Keratinocyte (primary cell): ENCODE measurements at regions not wholly inside any gene's neighbourhood (a gene's known extent, or its start where the extent isn't known, plus 50 kb on each side); places are given as distances from the start of the nearest gene placed in this dataset.

ENCODE experiments used
- DNase-seq: peaks from one replicate; pipeline ENCODE4 v3.0.0-alpha.2; 2011; ENCODE audit warnings: low read depth, missing footprints, low spot score
- FAIRE-seq: peaks from 2 replicates; lab custom pipeline; 2011; peaks lifted over from hg19 to GRCh38; lab: Jason Lieb, UNC
- H2AFZ ChIP-seq: 2 replicates; pipeline ENCODE4 v1.6.0; 2012; ENCODE audit warnings: low read length, control low read depth, inconsistent platforms; ENCODE audit not compliant: control insufficient read depth
- H3K27ac ChIP-seq: 2 replicates; pipeline ENCODE4 v1.5.1; 2011; ENCODE audit warnings: low read length; ENCODE audit not compliant: control insufficient read depth, insufficient read depth
- H3K27me3 ChIP-seq: 3 replicates; pipeline ENCODE4 v1.6.0; 2011; ENCODE audit warnings: low read length; ENCODE audit not compliant: control insufficient read depth, insufficient read depth; ENCODE audit errors: extremely low read depth
- H3K36me3 ChIP-seq, 2 experiments: 2 replicates in 1 of 2; 3 replicates in 1 of 2; pipeline ENCODE4 v1.5.1; 2011; ENCODE audit warnings: low read length in 2 of 2, mild to moderate bottlenecking in 1 of 2; ENCODE audit not compliant: control insufficient read depth in 2 of 2, insufficient read depth in 2 of 2; ENCODE audit errors: extremely low read depth in 1 of 2
- H3K4me1 ChIP-seq: 3 replicates; pipeline ENCODE4 v1.5.1; 2011; ENCODE audit warnings: low read length; ENCODE audit not compliant: control insufficient read depth, insufficient read depth; ENCODE audit errors: extremely low read depth
- H3K4me2 ChIP-seq: 3 replicates; pipeline ENCODE4 v1.6.0; 2011; ENCODE audit warnings: low read depth, low read length; ENCODE audit not compliant: control insufficient read depth, insufficient read depth; ENCODE audit errors: extremely low read depth
- H3K4me3 ChIP-seq, 3 experiments: fragments of 200-600 bp in 1 of 3; sonication (generic) in 1 of 3; 2 replicates in 2 of 3; 3 replicates in 1 of 3; pipeline ENCODE4 v1.5.1; 2011 to 2016; ENCODE audit warnings: low read length in 3 of 3, mild to moderate bottlenecking in 3 of 3, control low read depth in 2 of 3, inconsistent platforms in 1 of 3, low read depth in 1 of 3, mixed read lengths in 1 of 3, mixed run types in 1 of 3, moderate library complexity in 1 of 3; ENCODE audit not compliant: control insufficient read depth in 2 of 3, insufficient read depth in 2 of 3; ENCODE audit errors: extremely low read depth in 1 of 3
- H3K79me2 ChIP-seq: 2 replicates; pipeline ENCODE4 v1.6.0; 2012; ENCODE audit warnings: low read length; ENCODE audit not compliant: control insufficient read depth, insufficient read depth
- H3K9ac ChIP-seq: 3 replicates; pipeline ENCODE4 v1.6.0; 2011; ENCODE audit warnings: low read length; ENCODE audit not compliant: control insufficient read depth, insufficient read depth; ENCODE audit errors: extremely low read depth
- H3K9me1 ChIP-seq: 3 replicates; pipeline ENCODE4 v1.6.0; 2011; ENCODE audit warnings: low read length; ENCODE audit not compliant: control insufficient read depth, insufficient read depth; ENCODE audit errors: extremely low read depth
- H3K9me3 ChIP-seq: 2 replicates; pipeline ENCODE4 v1.5.1; 2012; ENCODE audit warnings: low read depth, low read length; ENCODE audit not compliant: control insufficient read depth
- H4K20me1 ChIP-seq: 3 replicates; pipeline ENCODE4 v1.6.0; 2011; ENCODE audit warnings: low read length; ENCODE audit not compliant: control insufficient read depth, insufficient read depth; ENCODE audit errors: extremely low read depth
- EZH2 ChIP-seq: IDR thresholded peaks from one replicate; pipeline ENCODE4 v1.6.1; 2012; ENCODE audit warnings: inconsistent platforms, mild to moderate bottlenecking, low read length, moderate library complexity
- dilution Hi-C: fragments of 300-500 bp; cut with MboI; formaldehyde crosslinking; loops from one replicate; pipeline ENCODE4 v1.7.0; 2020; ENCODE audit warnings: low sequenced_read_pairs; ENCODE audit not compliant: extremely low pct_ligation_motif_present
- TF ChIP-seq, protein P1 (sequence below), 3 experiments: IDR thresholded peaks in 1 of 3; conservative IDR thresholded peaks in 1 of 3; optimal IDR thresholded peaks in 1 of 3; 2 replicates in 2 of 3; 3 replicates in 1 of 3; pipeline versions ENCODE3 to v1.5.1; 2011; ENCODE audit warnings: low read length in 3 of 3, mild to moderate bottlenecking in 3 of 3, moderate library complexity in 2 of 3, control low read depth in 1 of 3, inconsistent platforms in 1 of 3; ENCODE audit not compliant: insufficient read depth in 2 of 3; ENCODE audit errors: extremely low read depth in 1 of 3

DNA sequence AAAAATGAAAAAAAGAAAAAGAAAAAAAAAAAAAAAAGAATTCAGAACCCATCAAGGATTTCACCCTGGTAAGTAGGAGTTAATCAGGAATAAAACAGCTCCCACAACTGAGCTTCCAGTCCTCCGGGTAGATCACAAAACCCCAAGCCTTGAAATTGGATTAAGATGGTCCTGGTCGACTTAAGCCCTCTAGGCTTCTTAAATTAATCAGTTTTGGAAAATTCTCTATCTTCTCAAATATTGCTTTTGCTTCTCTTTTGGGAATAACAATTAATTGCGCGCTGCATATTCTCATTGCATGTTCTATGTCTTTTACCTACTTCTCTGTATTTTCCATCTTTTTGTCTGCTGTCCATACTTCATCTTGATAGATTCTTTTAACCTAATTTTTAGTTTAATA is 348.0 kb upstream of the MEX3C start:
- no peaks in the 10 kb centered on the region for H4K20me1 ChIP-seq
- H3K9ac ChIP-seq: no peak overlapping the region
- no peak overlapping the region for H3K4me3 ChIP-seq
- H3K4me1 ChIP-seq: no peaks in the 10 kb centered on the region
- H3K9me1 ChIP-seq: no peaks in the 10 kb centered on the region
- dilution Hi-C loops: no loop called here
- no peak for DNase-seq
- no peak overlapping the region for H2AFZ ChIP-seq
- FAIRE-seq: no peak
- no peak overlapping the region for H3K4me2 ChIP-seq
- H3K27me3 ChIP-seq: no peaks in the 10 kb centered on the region
- TF ChIP-seq, protein P1, sequence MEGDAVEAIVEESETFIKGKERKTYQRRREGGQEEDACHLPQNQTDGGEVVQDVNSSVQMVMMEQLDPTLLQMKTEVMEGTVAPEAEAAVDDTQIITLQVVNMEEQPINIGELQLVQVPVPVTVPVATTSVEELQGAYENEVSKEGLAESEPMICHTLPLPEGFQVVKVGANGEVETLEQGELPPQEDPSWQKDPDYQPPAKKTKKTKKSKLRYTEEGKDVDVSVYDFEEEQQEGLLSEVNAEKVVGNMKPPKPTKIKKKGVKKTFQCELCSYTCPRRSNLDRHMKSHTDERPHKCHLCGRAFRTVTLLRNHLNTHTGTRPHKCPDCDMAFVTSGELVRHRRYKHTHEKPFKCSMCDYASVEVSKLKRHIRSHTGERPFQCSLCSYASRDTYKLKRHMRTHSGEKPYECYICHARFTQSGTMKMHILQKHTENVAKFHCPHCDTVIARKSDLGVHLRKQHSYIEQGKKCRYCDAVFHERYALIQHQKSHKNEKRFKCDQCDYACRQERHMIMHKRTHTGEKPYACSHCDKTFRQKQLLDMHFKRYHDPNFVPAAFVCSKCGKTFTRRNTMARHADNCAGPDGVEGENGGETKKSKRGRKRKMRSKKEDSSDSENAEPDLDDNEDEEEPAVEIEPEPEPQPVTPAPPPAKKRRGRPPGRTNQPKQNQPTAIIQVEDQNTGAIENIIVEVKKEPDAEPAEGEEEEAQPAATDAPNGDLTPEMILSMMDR (optimal IDR thresholded peaks at IDR 0.05 in 1 of 3, IDR thresholded peaks at IDR 0.05 in 1 of 3, conservative IDR thresholded peaks at IDR 0.05 in 1 of 3; ENCODE audit: extremely low read depth in 1 of 3, insufficient read depth in 2 of 3, low read length in 3 of 3): no peak
- no peak for TF ChIP-seq EZH2
- no peak overlapping the region for H3K27ac ChIP-seq
- H3K36me3 ChIP-seq: no peaks in the 10 kb centered on the region
- H3K9me3 ChIP-seq: no peaks in the 10 kb centered on the region
- H3K79me2 ChIP-seq: no peaks in the 10 kb centered on the region

DNA sequence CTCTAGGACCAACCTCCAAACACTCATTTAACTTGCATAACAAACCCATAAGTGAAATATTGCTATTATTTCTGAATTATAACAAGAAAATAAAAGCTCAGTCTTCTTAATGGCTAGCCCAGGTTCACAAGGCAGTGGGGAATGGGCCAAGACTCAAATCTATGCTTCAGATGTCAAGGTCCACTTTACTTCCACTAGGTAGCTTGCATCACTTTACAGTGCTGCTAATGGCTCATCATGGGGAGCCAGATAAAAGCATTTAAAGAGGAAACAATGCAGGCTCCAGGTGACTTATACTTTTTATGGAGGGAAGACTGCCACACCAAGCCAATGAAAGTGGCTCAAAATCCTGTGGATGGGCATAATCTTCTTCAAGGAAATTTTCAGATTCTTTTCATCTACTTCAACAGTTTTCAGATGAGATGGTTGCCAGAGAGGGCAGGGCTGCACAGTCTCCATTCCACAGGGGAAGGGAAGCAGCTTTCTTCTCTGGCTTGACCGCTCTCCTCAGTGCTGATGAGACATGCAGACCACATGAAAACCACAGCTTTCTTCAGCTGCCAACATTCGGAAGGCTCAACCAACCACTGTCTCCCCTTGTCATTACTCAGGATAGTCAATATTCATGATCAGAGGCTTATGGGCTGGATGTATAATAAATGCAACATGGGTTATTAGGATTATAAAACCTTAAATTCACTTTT is 361.9 kb upstream of the MEX3C start:
- TF ChIP-seq, protein P1 (optimal IDR thresholded peaks at IDR 0.05 in 1 of 3, IDR thresholded peaks at IDR 0.05 in 1 of 3, conservative IDR thresholded peaks at IDR 0.05 in 1 of 3; ENCODE audit: extremely low read depth in 1 of 3, insufficient read depth in 2 of 3, low read length in 3 of 3): no peak
- no peak for TF ChIP-seq EZH2
- H4K20me1 ChIP-seq: no peaks in the 10 kb centered on the region
- H3K4me1 ChIP-seq: no peaks in the 10 kb centered on the region
- DNase-seq (no peak), FAIRE-seq (no peak)
- no peak overlapping the region for H3K27ac ChIP-seq
- H3K27me3 ChIP-seq: no peaks in the 10 kb centered on the region
- no peaks in the 10 kb centered on the region for H3K9me3 ChIP-seq
- H3K9ac ChIP-seq: no peak overlapping the region
- no peaks in the 10 kb centered on the region for H3K79me2 ChIP-seq
- H3K4me2 ChIP-seq: no peak overlapping the region
- dilution Hi-C loops: no loop called here
- H3K36me3 ChIP-seq: no peaks in the 10 kb centered on the region
- no peaks in the 10 kb centered on the region for H3K9me1 ChIP-seq
- no peak overlapping the region for H2AFZ ChIP-seq
- no peak overlapping the region for H3K4me3 ChIP-seq
